Endothelial cell of umbilical vein (primary cell): ENCODE measurements at regions not wholly inside any gene's neighbourhood (a gene's known extent, or its start where the extent isn't known, plus 50 kb on each side); places are given as distances from the start of the nearest gene placed in this dataset.

Experiments used
- CTCF ChIP-seq, 2 donors: IDR thresholded peaks; 1 replicate in 1 of 2; 2 replicates in 1 of 2; pipeline ENCODE4 v1.5.1; 2011; ENCODE audit warnings: low read length in 2 of 2, mild to moderate bottlenecking in 2 of 2, moderate library complexity in 2 of 2, control low read depth in 1 of 2, inconsistent platforms in 1 of 2, low read depth in 1 of 2; ENCODE audit not compliant: insufficient read depth in 1 of 2; ENCODE audit errors: extremely low read depth in 1 of 2
- JUN ChIP-seq: IDR thresholded peaks from 2 replicates; pipeline ENCODE4 v1.6.1; 2011; ENCODE audit warnings: borderline replicate concordance, low read depth; ENCODE audit not compliant: insufficient read length, insufficient read depth
- MYC ChIP-seq: IDR thresholded peaks from one replicate; pipeline ENCODE4 v1.6.1; 2011; ENCODE audit warnings: mild to moderate bottlenecking, low read depth, low read length
- POLR2A ChIP-seq: IDR thresholded peaks from 2 replicates; pipeline ENCODE4 v1.6.1; 2012; ENCODE audit warnings: low read depth, mild to moderate bottlenecking, control low read depth, low read length
- POLR2AphosphoS5 ChIP-seq: IDR thresholded peaks from 2 replicates; pipeline ENCODE4 v1.6.1; 2012; ENCODE audit warnings: low read depth, mild to moderate bottlenecking, control low read depth, low read length, moderate library complexity; ENCODE audit not compliant: insufficient read depth

GRCh38 chr20:61027218-61027617, 224.8 kb upstream of the CDH4 start:
- no peak for TF ChIP-seq CTCF (IDR thresholded peaks at IDR 0.05; ENCODE audit: extremely low read depth in 1 of 2, insufficient read depth in 1 of 2, low read depth in 1 of 2, low read length in 2 of 2)
- no peak for TF ChIP-seq POLR2A
- no peak for TF ChIP-seq MYC
- TF ChIP-seq JUN, result no peak
- TF ChIP-seq POLR2AphosphoS5, result no peak
